ENCODE measurements at regions not wholly inside any gene's neighbourhood (a gene's known extent, or its start where the extent isn't known, plus 50 kb on each side); places are given as distances from the start of the nearest gene placed in this dataset.
"Not testable (repeated sequence)": the region's sequence is repeated elsewhere in the genome, so short reads cannot be mapped to it uniquely, and the experiment has no call there.

GRCh38 chr22:23382428-23383218, 197.5 kb downstream of the IGLL1 start:
- no peak for DNase-seq (ENCODE audit: low read depth in 3 of 3, low spot score in 1 of 3)

DNA sequence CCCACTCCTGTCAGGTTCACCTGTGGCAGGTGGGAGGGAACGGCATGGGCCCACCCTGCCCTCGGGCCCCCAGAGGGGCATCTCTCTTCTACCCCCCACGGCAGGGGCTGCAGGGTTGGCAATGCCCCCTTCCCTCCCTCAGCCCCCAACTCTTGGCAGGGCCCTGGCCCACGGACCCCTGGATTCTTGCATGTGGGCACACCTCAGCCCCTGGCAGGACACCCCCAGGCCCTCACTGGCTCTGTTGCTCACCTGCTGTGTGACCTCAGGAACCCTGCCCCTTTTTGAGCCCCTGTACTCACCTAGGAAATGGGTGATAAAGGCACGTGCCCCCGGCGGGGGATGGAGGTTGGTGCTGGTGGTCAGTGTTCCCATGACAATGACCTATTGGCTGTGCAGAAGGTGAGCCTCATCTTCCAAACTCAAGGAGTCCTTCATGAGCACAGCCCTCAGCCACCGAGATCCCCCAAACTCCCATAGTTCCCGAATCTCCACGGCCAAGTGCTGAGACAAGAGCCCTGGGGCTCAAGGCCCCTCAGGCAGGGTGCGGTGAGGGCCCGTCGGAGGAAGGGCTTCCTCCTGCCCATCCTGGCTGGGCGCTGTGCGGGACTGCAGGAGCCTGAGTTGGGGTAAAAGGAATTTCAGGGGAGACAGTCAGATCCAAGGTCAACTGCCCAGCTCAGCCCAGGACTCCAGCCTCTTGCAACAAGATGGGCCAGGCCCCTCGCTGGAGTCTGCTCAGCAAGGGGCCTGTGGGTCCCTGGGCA, 198.2 kb downstream of the IGLL1 start:
- no peak for DNase-seq (ENCODE audit: low read depth in 3 of 3, low spot score in 1 of 3)

GRCh38 chr22:23380911-23381310, 199.2 kb downstream of the IGLL1 start:
- DNase-seq (ENCODE audit: low read depth in 3 of 3, low spot score in 1 of 3), result no peak

DNA sequence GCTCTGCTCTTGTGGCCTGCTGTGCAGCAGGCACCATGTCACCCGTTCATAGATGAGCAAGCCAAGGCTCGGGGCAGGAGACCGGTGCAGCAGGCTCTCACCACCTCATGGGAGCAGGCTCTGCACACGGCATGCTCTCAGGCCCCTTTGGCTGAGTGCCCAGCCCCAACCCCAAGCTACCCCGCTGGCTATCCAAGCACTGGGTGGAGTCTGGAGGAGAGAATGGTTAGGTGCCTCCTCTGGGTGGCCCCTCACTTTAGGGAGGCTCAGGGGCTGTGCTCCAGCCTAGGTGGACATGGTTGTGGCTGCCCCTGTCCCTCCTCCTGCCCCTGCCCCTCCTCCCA, 199.9 kb downstream of the IGLL1 start:
- no peak for DNase-seq (ENCODE audit: low read depth in 3 of 3, low spot score in 1 of 3)

GRCh38 chr22:23379540-23380229, 199.4 kb downstream of the BCR start:
- not testable (repeated sequence) for DNase-seq (ENCODE audit: low read depth in 3 of 3, low spot score in 1 of 3)

- DNase-seq (ENCODE audit: low read depth in 3 of 3, low spot score in 1 of 3), result no peak
Observed at GRCh38 chr22:23377767-23378166, 197.5 kb downstream of the BCR start.

DNA sequence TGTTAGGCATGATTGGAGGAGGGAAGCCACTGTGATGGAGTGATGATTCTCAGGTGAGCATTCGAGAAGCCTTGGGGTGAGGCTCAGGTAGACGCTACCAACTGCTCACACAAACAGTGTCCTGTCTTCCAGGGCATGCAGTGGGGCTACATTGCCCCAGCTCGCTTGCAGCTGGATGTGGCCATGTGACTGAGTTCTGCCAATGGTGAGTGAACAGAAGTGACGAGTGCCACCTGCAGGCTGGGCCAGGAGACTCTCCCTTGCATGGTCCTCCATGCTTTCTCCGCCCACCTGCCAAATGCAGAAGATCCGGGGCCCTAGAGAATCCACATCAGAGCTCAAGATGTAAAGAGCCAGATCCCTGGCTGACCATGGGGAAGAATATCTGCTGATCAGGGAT, 195.9 kb downstream of the BCR start:
- no peak for DNase-seq (ENCODE audit: low read depth in 3 of 3, low spot score in 1 of 3)

DNA sequence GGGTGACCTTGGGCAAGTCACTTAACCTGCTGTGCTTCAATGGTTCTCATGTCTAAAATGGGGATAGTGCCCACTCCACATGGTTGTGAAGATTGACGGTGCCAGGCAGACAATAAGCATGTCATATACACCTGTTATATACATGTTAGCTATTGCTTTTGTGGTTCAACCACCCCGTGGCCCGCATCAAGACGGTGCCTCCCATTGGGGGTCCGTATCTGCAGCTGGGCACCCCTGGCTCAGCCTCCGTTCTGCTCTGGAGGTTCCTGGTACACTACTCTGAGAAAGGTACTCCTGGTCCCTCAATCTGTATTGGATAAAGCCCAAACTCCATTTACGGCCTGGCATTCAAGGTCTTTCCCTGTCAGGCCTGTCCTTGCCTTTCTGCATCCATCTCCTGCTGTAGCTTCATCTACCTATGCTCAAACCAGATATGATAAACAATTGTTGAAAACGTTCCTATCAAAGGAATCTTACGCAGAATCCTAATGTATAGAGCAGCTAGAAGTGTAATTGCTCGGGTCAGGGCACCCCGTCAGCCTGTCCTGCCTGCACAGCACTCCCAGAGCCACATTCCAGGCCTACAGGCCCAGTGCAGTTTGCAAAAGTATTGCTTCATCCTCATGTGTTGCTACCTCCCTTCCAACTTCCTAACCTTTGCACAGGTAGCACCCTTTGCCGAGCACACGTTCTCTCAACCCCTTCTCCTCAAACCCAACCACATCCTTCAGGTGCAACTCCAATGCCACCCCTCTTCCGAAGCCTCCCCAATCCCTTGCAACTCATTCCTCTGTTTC, 194.9 kb downstream of the BCR start:
- DNase-seq (ENCODE audit: low read depth in 3 of 3, low spot score in 1 of 3), result no peak

DNA sequence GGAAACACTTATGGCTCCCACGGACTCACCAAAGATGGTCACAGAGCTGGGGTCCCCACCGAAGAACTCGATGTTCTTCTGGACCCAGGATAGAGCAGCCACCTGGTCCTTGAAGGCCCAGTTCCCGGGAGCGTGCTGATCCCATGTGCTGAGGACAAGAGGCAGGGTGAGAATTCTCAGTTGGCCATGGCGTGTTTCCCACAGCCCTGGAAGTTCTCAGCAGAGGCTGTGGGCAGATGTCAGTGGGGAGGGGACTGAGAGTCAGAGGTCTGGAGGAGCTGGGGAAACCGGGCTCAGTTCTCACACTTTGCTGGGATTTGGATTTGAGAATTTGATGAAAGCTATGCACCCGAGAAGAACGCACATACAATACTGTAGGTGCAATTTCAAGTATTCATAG, 193.3 kb downstream of the BCR start:
- DNase-seq (ENCODE audit: low read depth in 3 of 3, low spot score in 1 of 3), result no peak

DNA sequence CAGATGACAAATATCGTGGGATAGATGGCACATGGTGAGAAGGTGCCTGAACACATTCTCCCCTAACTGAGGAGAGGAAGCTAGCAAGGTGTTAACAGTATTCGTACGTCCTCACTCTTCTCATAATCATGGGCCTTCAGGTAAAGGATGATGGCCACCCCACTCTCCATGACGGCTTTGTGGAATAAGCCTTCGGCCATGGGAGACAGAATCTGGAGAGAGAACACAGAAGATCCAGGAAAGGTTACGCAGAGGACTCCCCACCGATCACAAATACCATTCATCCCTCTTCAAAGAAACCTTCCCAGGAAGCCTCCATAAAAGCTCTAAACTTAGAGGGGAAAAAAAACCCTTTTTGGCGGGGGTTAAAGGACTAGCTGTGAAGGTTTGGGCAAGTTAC, 189.9 kb downstream of the BCR start:
- no peak for DNase-seq (ENCODE audit: low read depth in 3 of 3, low spot score in 1 of 3)

DNA sequence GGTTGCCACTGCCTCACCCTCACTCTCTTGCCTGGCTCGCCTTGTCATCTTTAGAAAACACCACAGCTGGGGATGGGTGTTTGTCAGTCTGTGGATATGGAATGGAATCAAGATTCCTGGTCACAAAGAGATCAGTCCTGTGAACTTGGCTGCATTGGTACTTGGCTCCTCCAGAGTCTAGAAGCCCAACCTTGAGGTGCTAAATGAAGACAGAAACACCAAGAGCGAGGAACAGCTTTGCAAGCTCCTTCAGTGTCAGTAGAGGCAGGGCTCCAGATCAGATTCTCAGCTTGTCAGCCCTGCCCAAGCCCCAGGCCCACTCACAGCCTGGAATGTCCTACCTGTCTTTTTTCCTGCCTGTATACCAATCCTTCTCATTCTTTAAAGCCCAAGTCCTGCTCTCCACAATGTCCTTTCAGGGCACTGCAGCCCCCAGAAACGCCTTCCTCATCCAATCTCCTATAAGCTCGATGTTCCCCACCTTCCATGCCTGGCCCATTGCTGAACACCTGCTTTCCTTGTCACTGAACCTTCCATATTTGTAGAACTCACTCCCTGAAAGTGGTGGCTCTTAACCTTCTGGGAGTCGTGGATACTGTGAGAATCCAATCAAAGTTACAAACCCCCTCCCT, 188.9 kb downstream of the BCR start:
- no peak for DNase-seq (ENCODE audit: low read depth in 3 of 3, low spot score in 1 of 3)

Measured in stimulated activated CD4-positive, alpha-beta T cell treated with anti-CD3 and anti-CD28 coated beads, TNF-alpha, amount 100 ng/mL, for 1 hour (primary cell).